ENCODE measurements at regions not wholly inside any gene's neighbourhood (a gene's known extent, or its start where the extent isn't known, plus 50 kb on each side); places are given as distances from the start of the nearest gene placed in this dataset.
A peak's percentile ranks its signal among the peaks of the same experiment; 100 is the strongest.

DNA sequence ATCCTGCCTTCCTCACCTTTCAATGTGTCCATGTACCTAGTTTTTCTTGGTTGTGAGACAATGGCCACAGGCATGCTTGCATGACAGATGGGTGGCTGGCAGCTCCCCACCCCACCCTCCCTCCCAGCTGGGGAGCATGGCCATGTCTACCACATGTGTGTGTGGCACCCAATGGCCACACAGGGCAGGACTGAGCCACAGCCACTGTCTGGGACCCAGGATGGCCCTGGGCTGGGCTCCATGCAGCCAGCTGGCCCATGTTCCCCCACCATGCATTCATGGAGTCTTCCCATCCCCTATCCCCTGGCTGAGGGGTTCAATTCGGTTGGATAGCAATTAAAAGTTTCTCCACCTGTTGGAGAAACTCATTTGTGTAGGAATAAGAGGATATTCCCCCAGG lies 566.0 kb upstream of the USP15 start:
- Mint-ChIP-seq H3K27ac (no peak overlapping the region), H3K4me3 (no peak overlapping the region), H3K4me1 (no peaks in the 10 kb centered on the region), H3K27me3 (no peaks in the 10 kb centered on the region), H3K9me3 (peaks cover 2 to 20% (median 3%) of the 10 kb centered on the region in 3 donors), H3K36me3 (no peaks in the 10 kb centered on the region)

DNA sequence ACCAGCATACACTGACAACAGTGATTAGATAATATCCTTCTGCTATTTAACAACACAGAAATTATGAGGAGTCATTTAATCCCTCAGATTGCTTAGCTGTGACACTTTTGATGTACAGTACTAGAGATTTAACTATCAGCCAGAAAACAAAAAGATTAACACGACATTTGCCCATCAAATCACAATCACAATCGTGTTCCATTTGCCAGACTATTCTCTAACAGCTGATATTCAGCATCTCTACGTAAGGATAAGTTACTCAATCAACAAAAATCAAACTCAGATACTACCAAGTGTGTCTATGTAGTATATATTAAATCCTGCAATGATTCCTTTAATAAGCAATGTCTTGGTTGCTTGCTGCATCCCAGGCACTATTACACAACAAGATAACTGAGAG lies 558.7 kb upstream of the USP15 start:
- Mint-ChIP-seq H3K4me1 (no peaks in the 10 kb centered on the region), H3K27me3 (no peaks in the 10 kb centered on the region), H3K27ac (peak overlapping the region in 1 of 3 donors; percentile 73), H3K9me3 (peaks cover 0 to 2% (median 2%) of the 10 kb centered on the region in 3 donors), H3K4me3 (no peak overlapping the region), H3K36me3 (no peaks in the 10 kb centered on the region)

DNA sequence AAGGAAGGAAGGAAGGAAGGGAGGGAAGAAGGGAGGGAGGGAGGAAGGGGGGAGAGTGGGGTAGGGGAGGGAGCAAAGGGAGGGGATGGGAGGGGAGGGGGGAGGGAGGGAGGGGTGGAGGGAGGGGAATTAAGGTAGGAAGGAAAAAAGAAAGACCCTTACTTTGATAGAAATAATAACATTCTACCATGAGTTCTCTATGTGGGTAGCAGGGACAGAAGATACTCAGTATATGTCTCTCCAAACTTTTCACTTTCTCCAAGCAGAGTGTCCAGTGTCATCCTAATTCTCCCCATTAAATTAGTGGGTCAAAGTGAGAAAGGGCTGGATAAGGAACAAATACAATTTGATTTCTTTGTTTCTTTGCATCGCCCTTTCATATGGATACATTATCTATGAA lies 553.4 kb upstream of the USP15 start:
- no peak overlapping the region for H3K4me3 Mint-ChIP-seq
- H3K36me3 Mint-ChIP-seq: no peaks in the 10 kb centered on the region
- no peaks in the 10 kb centered on the region for H3K27me3 Mint-ChIP-seq
- H3K9me3 Mint-ChIP-seq: peaks cover 0 to 3% (median 2%) of the 10 kb centered on the region in 3 donors
- H3K27ac Mint-ChIP-seq: no peak overlapping the region
- peaks cover 0 to under 1% (median 0%) of the 10 kb centered on the region in 3 donors for H3K4me1 Mint-ChIP-seq

DNA sequence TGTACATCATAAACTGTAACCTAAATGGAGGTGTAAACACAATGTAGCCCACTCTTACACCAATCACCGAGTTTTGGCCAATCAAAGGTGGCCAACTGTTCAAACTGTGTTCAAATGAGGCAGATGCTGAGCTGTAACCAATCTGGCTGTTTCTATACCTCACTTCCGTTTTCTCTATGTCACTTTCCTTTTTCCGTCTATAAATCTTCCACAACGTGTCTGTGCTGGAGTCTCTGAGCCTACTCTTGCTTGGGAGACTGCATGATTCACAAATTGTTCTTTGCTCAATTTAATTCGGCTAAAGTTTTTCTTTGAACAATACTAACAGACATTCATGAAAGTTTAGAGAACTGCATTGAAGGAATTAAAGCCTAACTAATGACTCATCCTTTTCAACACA lies 547.1 kb upstream of the USP15 start:
- no peaks in the 10 kb centered on the region for H3K27me3 Mint-ChIP-seq
- no peak overlapping the region for H3K4me3 Mint-ChIP-seq
- peak overlapping the region in 1 of 3 donors; percentile 26 for H3K27ac Mint-ChIP-seq
- H3K9me3 Mint-ChIP-seq: peaks cover 0 to 4% (median 1%) of the 10 kb centered on the region in 3 donors
- H3K4me1 Mint-ChIP-seq: peaks cover 0 to 1% (median 0%) of the 10 kb centered on the region in 3 donors
- H3K36me3 Mint-ChIP-seq: no peaks in the 10 kb centered on the region

DNA sequence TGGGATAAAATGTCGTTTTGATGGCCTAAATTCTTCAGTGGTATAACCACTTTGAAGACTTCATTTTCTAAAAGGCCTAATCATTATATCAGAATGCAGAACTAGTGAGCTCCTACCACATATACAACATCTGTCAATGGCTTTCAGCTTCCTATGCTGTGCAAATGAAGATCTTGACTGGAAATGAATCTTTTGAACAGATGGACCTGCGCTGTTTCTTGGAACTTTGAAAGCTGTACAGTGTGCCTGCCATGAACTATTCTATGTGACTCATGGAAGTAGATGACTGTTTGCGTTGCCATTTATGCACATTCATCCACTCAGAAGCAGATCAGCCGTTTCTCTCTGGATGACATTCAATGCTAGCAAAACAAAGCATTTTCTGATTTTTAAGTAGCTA lies 542.2 kb upstream of the USP15 start:
- Mint-ChIP-seq H3K36me3 (no peaks in the 10 kb centered on the region), H3K4me3 (no peak overlapping the region), H3K27ac (no peak overlapping the region), H3K27me3 (no peaks in the 10 kb centered on the region), H3K4me1 (no peaks in the 10 kb centered on the region), H3K9me3 (peaks cover 0 to 9% (median 4%) of the 10 kb centered on the region in 3 donors)

DNA sequence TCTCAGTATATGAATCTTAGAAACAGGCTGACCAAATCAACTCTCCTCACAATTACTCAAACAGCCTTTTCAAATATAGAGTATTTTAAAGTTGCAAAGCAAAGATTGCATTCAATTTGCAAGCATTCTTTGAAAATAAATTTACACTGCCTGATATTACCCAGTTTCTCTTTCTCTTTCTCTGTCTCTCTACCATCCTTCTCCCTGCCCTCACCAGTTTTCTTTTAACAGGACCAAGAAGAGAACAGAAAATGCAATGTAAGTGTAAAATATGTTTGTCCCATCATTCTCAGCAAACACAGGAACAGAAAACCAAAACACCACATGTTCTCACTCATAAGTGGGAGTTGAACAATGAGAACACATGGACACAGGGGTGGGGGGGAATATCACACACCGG lies 520.3 kb upstream of the USP15 start:
- Mint-ChIP-seq H3K27me3 (no peaks in the 10 kb centered on the region), H3K4me3 (no peak overlapping the region), H3K4me1 (no peaks in the 10 kb centered on the region), H3K27ac (peak overlapping the region in 1 of 3 donors; percentile 14), H3K9me3 (peaks cover 1 to 6% (median 4%) of the 10 kb centered on the region in 3 donors), H3K36me3 (no peaks in the 10 kb centered on the region)

DNA sequence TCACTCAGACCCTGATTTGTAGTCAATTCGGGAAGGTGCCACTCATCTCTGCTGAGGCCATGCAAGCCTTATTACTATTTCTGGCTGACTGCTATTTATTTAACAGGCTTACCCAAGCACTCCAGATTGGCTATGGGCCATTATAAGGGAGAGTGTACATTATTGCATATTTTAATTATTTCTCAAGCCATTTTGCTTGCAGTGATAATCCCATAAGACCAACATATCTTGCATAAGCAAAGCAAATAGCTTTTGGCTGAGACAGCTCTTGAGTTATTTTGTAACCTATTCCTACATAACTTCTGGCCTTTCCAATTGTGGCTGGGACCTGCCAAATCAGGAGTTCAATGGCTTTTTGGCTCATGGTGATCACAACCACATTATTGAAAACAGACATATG lies 509.6 kb upstream of the USP15 start:
- H3K36me3 Mint-ChIP-seq: no peaks in the 10 kb centered on the region
- H3K27me3 Mint-ChIP-seq: no peaks in the 10 kb centered on the region
- no peak overlapping the region for H3K27ac Mint-ChIP-seq
- H3K4me3 Mint-ChIP-seq: no peak overlapping the region
- no peaks in the 10 kb centered on the region for H3K4me1 Mint-ChIP-seq
- peaks cover 1 to 6% (median 5%) of the 10 kb centered on the region in 3 donors for H3K9me3 Mint-ChIP-seq

DNA sequence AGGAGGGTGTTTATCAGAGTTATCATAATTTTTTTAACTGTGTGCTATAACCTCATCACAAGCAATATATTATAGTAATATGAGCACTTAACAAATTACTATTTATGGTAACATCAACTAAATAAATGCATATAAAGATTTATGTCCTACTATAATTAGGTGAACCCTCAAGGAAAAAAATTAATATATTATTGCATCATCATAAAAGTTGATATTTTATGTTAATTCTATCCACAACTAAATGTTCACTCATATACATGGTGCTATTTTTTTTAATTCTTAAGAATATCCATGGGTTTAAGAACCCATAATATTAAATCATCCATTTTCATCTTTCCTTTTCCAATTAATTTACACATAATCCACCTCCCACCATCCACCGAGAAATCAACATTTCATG lies 506.0 kb upstream of the USP15 start:
- Mint-ChIP-seq H3K4me3 (no peak overlapping the region), H3K27me3 (no peaks in the 10 kb centered on the region), H3K9me3 (peaks cover 0 to 2% (median 2%) of the 10 kb centered on the region in 3 donors), H3K36me3 (no peaks in the 10 kb centered on the region), H3K4me1 (no peaks in the 10 kb centered on the region), H3K27ac (no peak overlapping the region)

DNA sequence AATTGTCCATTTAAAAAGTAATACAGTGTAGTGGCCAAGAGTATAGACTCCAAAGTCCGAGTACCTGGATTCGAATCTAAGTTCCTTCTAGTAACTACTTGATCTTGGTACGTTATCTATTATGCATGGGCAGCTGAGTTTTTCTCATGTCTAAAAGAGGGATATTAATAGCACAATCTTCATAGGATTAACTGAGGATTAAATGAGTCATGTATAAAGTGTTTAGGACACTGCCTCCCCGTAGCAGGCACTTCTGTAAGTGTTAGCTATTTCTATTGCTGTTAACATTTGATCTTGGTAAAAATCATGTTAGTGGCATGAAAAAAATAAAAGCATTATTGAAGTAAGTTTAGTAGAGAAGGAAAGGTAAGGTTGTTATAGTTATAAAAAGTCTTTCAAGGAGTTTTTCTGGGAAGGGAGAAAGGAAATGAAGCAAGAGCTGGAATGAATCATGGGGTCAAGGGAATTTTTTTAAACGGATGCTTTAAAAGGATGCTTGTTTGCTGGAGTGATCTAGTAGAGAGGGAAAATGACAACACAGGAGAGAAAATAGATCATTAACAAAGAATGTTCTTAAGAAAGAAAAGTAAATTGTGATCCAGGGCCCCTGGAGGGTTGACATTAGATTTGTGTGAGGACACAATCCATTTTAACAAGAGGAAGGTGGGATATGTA lies 502.2 kb upstream of the USP15 start:
- H3K9me3 Mint-ChIP-seq: peaks cover 0 to 5% (median 4%) of the 10 kb centered on the region in 3 donors
- no peaks in the 10 kb centered on the region for H3K36me3 Mint-ChIP-seq
- H3K27me3 Mint-ChIP-seq: no peaks in the 10 kb centered on the region
- no peaks in the 10 kb centered on the region for H3K4me1 Mint-ChIP-seq
- no peak overlapping the region for H3K27ac Mint-ChIP-seq
- H3K4me3 Mint-ChIP-seq: no peak overlapping the region

DNA sequence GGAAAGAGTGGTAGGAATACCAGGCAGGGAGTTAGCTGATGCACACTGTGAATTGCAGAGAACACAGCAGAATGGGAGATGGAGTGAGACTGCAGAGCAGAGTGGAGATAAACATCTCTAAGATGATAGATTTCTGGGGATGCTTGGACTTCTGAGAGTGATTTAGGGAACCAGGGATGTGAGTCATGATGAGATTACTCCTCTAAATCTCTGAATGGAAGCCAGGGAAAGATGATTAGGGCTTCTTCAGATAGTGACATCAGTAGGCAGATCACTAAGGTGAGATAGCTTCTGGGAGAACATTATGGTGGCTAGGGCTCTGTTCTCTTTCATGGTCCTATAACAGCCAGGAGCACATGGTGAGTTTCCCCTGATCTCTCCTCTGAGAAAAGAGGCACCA lies 501.5 kb upstream of the USP15 start:
- Mint-ChIP-seq H3K9me3 (peaks cover 0 to 4% (median 4%) of the 10 kb centered on the region in 3 donors), H3K27ac (no peak overlapping the region), H3K4me1 (no peaks in the 10 kb centered on the region), H3K4me3 (no peak overlapping the region), H3K36me3 (no peaks in the 10 kb centered on the region), H3K27me3 (no peaks in the 10 kb centered on the region)

DNA sequence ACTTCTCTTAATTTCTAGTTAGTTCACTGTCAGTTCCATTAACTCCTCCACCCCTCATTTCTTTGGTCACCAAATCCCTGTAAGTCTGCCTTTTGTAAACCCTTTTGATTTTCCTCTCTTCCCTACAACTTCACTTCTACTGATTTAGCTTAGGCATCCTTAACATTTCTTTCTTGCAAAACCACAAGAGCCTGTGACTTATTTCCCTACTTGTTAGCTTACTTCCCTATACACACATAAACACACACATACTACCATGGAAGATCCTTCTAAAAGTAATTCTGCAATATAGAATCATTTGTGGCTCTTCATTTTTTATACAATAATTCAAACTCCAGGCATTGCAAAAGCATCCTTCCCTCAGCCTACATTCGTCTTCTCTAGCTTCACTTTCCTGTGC lies 494.3 kb upstream of the USP15 start:
- Mint-ChIP-seq H3K36me3 (no peaks in the 10 kb centered on the region), H3K27me3 (no peaks in the 10 kb centered on the region), H3K4me1 (no peaks in the 10 kb centered on the region), H3K27ac (no peak overlapping the region), H3K4me3 (no peak overlapping the region), H3K9me3 (peaks cover 2 to 15% (median 5%) of the 10 kb centered on the region in 3 donors)

DNA sequence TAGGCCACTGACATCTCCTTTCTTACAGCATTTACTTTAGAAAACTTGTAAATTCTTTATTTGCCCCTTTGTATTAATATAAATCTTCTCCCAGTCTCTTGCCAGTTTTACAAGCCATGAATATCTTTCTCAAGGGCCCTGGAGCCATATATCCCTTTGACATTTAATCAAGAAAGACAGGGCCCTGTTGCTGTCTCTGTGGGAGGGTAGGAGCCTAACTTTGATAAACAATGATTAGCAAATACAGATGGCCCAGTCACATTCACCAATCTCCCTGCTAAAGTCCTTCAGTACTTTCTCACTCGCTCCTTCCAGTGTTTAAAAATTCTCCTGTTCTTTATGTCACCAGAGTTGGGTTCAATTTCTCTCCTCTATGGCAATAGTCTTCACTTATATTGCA lies 479.8 kb upstream of the USP15 start:
- Mint-ChIP-seq H3K4me1 (no peaks in the 10 kb centered on the region), H3K9me3 (peaks cover 2 to 6% (median 2%) of the 10 kb centered on the region in 3 donors), H3K36me3 (no peaks in the 10 kb centered on the region), H3K27ac (no peak overlapping the region), H3K27me3 (no peaks in the 10 kb centered on the region), H3K4me3 (no peak overlapping the region)

DNA sequence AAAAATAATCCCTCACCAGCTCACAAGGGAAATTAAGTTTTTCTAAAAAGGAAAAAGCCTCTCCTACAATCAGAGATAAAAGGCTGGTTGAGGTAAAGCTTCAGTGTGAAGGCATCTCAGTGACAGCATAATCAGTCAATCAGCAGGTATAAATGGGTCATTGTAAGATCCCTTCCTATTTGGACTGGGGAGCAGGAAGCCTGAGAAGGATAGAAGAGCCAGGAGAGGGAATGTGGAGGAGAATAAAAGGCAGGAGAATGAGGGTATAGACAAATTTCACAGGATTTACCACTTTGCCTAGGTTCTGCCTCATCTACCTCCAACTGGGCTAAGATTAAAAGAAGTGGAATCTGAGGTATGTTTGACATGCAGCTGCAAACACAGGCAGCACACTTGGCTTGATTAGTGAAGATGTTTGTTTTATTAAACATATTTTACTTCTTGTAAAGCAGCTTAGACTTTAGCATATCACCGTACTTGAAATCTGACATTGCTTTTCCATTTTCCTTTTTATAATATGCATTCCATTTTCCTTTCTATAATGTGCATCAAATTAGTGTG lies 479.1 kb upstream of the USP15 start:
- H3K4me1 Mint-ChIP-seq: no peaks in the 10 kb centered on the region
- peaks cover 2 to 8% (median 6%) of the 10 kb centered on the region in 3 donors for H3K9me3 Mint-ChIP-seq
- no peak overlapping the region for H3K27ac Mint-ChIP-seq
- H3K4me3 Mint-ChIP-seq: no peak overlapping the region
- no peaks in the 10 kb centered on the region for H3K36me3 Mint-ChIP-seq
- no peaks in the 10 kb centered on the region for H3K27me3 Mint-ChIP-seq

DNA sequence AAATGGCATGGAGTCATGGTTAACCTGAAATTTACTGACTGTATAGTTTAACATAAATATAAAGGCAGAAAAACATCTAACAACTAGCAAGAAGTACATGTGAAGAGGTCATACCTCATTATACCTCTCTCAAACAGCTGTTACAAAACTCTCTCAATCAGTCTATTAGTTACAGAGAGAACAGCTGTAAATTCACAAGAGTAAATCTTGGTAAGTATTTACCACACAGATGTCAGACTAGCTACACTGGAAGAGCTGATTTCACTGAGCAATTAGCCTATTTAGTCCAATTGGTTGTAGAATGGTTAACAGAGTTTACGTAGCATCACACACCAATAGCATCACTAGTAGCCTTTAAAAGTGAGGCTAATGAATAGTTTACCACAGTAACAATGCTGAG lies 463.4 kb upstream of the USP15 start:
- H3K4me1 Mint-ChIP-seq: no peaks in the 10 kb centered on the region
- H3K27me3 Mint-ChIP-seq: no peaks in the 10 kb centered on the region

DNA sequence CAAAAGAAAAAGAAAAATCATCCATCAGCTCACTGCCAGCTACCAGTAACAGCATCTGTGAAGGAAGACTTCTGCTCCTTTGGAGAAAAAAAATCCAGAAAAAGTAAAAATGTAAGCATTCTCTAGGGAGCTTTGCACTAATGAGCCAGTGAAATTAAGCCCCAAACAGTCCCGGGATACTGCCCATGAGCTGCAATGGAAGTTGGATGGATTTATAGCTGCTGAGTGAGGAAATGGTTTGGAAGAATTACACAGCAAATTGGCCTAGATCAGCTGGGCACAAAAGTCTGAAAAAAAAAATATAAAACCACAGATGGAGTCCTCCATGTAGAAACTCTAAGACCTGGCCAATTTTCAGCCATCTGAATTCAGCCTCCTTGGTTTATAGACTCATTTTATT lies 462.9 kb upstream of the USP15 start:
- H3K4me3 Mint-ChIP-seq: no peak overlapping the region
- no peak overlapping the region for H3K27ac Mint-ChIP-seq
- no peaks in the 10 kb centered on the region for H3K4me1 Mint-ChIP-seq
- H3K27me3 Mint-ChIP-seq: no peaks in the 10 kb centered on the region
- H3K9me3 Mint-ChIP-seq: peaks cover 0 to 5% (median 3%) of the 10 kb centered on the region in 3 donors
- H3K36me3 Mint-ChIP-seq: no peaks in the 10 kb centered on the region

More for the DNA sequence above, 463.4 kb upstream of the USP15 start:
- no peak overlapping the region for H3K27ac Mint-ChIP-seq
- no peaks in the 10 kb centered on the region for H3K36me3 Mint-ChIP-seq
- H3K4me3 Mint-ChIP-seq: no peak overlapping the region
- H3K9me3 Mint-ChIP-seq: peaks cover 0 to 7% (median 4%) of the 10 kb centered on the region in 3 donors

DNA sequence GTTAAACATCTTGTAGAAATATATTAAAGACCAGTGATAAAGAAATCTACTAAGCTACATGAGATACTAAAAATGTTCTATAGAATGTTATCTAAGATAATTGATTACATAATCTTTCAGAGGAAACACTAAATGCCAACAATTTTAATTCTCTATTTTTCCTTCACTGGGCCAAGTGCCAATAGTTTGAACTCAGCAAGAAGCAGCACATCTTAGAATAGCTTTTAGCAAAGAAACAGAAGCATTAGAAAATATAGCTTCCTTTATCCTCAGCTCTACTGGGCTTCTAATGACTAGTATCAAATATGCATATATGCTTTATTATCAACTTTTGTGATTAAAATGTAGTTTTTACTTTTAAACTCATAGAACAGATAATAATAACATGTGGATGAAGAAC lies 461.4 kb upstream of the USP15 start:
- Mint-ChIP-seq H3K4me1 (no peaks in the 10 kb centered on the region), H3K4me3 (no peak overlapping the region), H3K27me3 (no peaks in the 10 kb centered on the region), H3K36me3 (no peaks in the 10 kb centered on the region), H3K27ac (no peak overlapping the region), H3K9me3 (peaks cover 0 to 5% (median 3%) of the 10 kb centered on the region in 3 donors)
